Heart left ventricle (tissue), 16 donors: ENCODE measurements at regions not wholly inside any gene's neighbourhood (a gene's known extent, or its start where the extent isn't known, plus 50 kb on each side); places are given as distances from the start of the nearest gene placed in this dataset.

Experiments
- ATAC-seq, 4 donors: fragments of 200-7000 bp; cut with Tn5 transposase; one replicate each; pipeline ENCODE4 v1.9.1; 2020 to 2022; ENCODE audit warnings: moderate library complexity in 4 of 4, mild to moderate bottlenecking in 3 of 4, moderate number of reproducible peaks in 1 of 4
- DNase-seq, 5 donors: peaks; one replicate each; pipeline ENCODE4 v3.0.0-alpha.2; 2020
- H3K27ac ChIP-seq, 12 donors: fragments of 200-600 bp; sonication (generic) in 4 of 12; one replicate each; pipeline versions ENCODE4 v1.5.0 to v1.8.0; 2016 to 2022; ENCODE audit warnings: mild to moderate bottlenecking in 2 of 12
- H3K27me3 ChIP-seq, 9 donors: fragments of 200-600 bp; sonication (generic) in 2 of 9; one replicate each; pipeline versions ENCODE4 v1.5.1 to v1.8.0; 2016 to 2022; ENCODE audit warnings: mild to moderate bottlenecking in 3 of 9
- H3K36me3 ChIP-seq, 9 donors: fragments of 200-600 bp; sonication (generic) in 2 of 9; one replicate each; pipeline versions ENCODE4 v1.5.0 to v1.8.0; 2018 to 2022; ENCODE audit warnings: mild to moderate bottlenecking in 2 of 9
- H3K4me1 ChIP-seq, 12 donors: fragments of 200-600 bp; sonication (generic) in 4 of 12; one replicate each; pipeline versions ENCODE4 v1.5.0 to v1.8.0; 2016 to 2022; ENCODE audit warnings: mild to moderate bottlenecking in 3 of 12
- H3K4me3 ChIP-seq, 12 donors: fragments of 200-600 bp; sonication (generic) in 4 of 12; one replicate each; pipeline versions ENCODE4 v1.5.0 to v1.8.0; 2017 to 2022; ENCODE audit warnings: mild to moderate bottlenecking in 9 of 12, moderate library complexity in 4 of 12
- H3K9me3 ChIP-seq, 12 donors: fragments of 200-600 bp; sonication (generic) in 4 of 12; one replicate each; pipeline versions ENCODE4 v1.5.0 to v1.8.0; 2016 to 2022; ENCODE audit warnings: mild to moderate bottlenecking in 1 of 12
- CTCF ChIP-seq, 12 donors: fragments of 200-600 bp; sonication (generic) in 4 of 12; IDR thresholded peaks; one replicate each; pipeline versions ENCODE4 v1.5.0 to v1.8.0; 2018 to 2022; ENCODE audit warnings: antibody characterized with exemption in 12 of 12, mild to moderate bottlenecking in 5 of 12
- POLR2A ChIP-seq, 2 donors: fragments of 450-650 bp; IDR thresholded peaks; one replicate each; pipeline ENCODE4 v1.6.1; 2017; ENCODE audit warnings: antibody characterized with exemption in 2 of 2, mild to moderate bottlenecking in 2 of 2, moderate library complexity in 2 of 2
- WGBS, 4 donors: extraction: QIAGEN DNeasy Blood & Tissue Kit in 2 of 4; methylation state at CpG; one replicate each; pipeline versions ENCODE4 v1.1.5 to v1.1.7; 2013 to 2018; 5-methylcytosine and 5-hydroxymethylcytosine counted together
- intact Hi-C, 10 donors: fragments of 100-400 bp; cut with DNase I; formaldehyde crosslinking; loops; one replicate each; pipeline versions ENCODE4 v1.11.1 to v1.14.2; 2022
- donor health status: ischemic (EF 13 %, LVEDD 7.1; RV severe dilation, severe dysfunction).
- donor health status: healthy with polysubstance abuse.
- donor health status: DM: no; HTN: yes; CAD: no.
- donor health status: DM: no; HTN: no; CAD: no.
- donor health status: ischemic (EF 25% LVEDD 6.9; RV normal size, moderate dysfunction).
- donor health status: ischemic (EF 25% LVEDD 5.7; RV mildly dilated, moderate dysfunction).
- donor health status: healthy.
- donor health status: DM: yes; HTN: yes; CAD: no.
- donor health status: ischemic (EF 35%, LVEDD 5.7; RV mildly dilated, moderate dysfunction).
- donor health status: nonischemic (EF 11% LVEDD 7.7; RV severe dilation, severe dysfunction).
- donor health status: DM: yes; HTN: yes; CAD: no.
- donor health status: PGD.
- donor health status: ischemic (EF 29% LVEDD 5.4; RV normal size, mild dysfunction).
- donor health status: nonischemic (EF 23%, LVEDD 6.1; RV moderate dilation, normal function).

GRCh38 chr10:5583525-5584175 is 58.9 kb downstream of the CALML3 start:
- peaks cover 0 to 41% (median 12%) of the 10 kb centered on the region in 12 donors for H3K4me1 ChIP-seq
- H3K4me3 ChIP-seq, result no peak overlapping the region
- H3K9me3 ChIP-seq, result peaks cover 0 to 16% (median 4%) of the 10 kb centered on the region in 12 donors
- WGBS, 4 donors, result 36 to 57% (median 45%) methylated on average over 18 of the region's 18 CpGs
- intact Hi-C loops, result no loop called here
- H3K27me3 ChIP-seq, result peaks cover 0 to 6% (median 0%) of the 10 kb centered on the region in 9 donors
- peak overlapping the region in 2 of 12 donors; percentile 10 to 27 for H3K27ac ChIP-seq
- no peaks in the 10 kb centered on the region for H3K36me3 ChIP-seq
- peak in 4 of 5 donors; percentile 55 to 75 (median 63) for DNase-seq
- no peak for TF ChIP-seq POLR2A (IDR thresholded peaks at IDR 0.05)
- no peak for TF ChIP-seq CTCF (IDR thresholded peaks at IDR 0.05)
- peak in 1 of 4 donors; percentile 68 for ATAC-seq

- Histone ChIP-seq H3K4me1 (peaks cover 0 to 49% (median 12%) of the 10 kb centered on the region in 12 donors), H3K27ac (no peak overlapping the region), H3K27me3 (peaks cover 0 to 11% (median 0%) of the 10 kb centered on the region in 9 donors), H3K4me3 (no peak overlapping the region), H3K36me3 (no peaks in the 10 kb centered on the region), H3K9me3 (peaks cover 0 to 16% (median 4%) of the 10 kb centered on the region in 12 donors)
- ATAC-seq (peak in 1 of 4 donors; percentile 6), DNase-seq (no peak)
- intact Hi-C loops, result no loop called here
- TF ChIP-seq POLR2A (IDR thresholded peaks at IDR 0.05) (no peak), CTCF (IDR thresholded peaks at IDR 0.05) (no peak)
- WGBS, 4 donors, result 64 to 70% (median 67%) methylated on average over 9 to 10 of the region's 10 CpGs
Observed at GRCh38 chr10:5584895-5585516, 60.2 kb downstream of the CALML3 start.

GRCh38 chr10:5585517-5586206 is 60.9 kb downstream of the CALML3 start:
- peaks cover 0 to 49% (median 12%) of the 10 kb centered on the region in 12 donors for H3K4me1 ChIP-seq
- no peak overlapping the region for H3K27ac ChIP-seq
- WGBS, 4 donors, result 42 to 60% (median 57%) methylated on average over 7 of the region's 7 CpGs
- intact Hi-C loops, result no loop called here
- ATAC-seq (peak in 1 of 4 donors; percentile 47), DNase-seq (no peak)
- no peak overlapping the region for H3K4me3 ChIP-seq
- peaks cover 0 to 16% (median 4%) of the 10 kb centered on the region in 12 donors for H3K9me3 ChIP-seq
- H3K27me3 ChIP-seq, result peaks cover 0 to 11% (median 0%) of the 10 kb centered on the region in 9 donors
- TF ChIP-seq POLR2A (IDR thresholded peaks at IDR 0.05) (no peak), CTCF (IDR thresholded peaks at IDR 0.05) (no peak)
- no peaks in the 10 kb centered on the region for H3K36me3 ChIP-seq
